ENCODE measurements at regions not wholly inside any gene's neighbourhood (a gene's known extent, or its start where the extent isn't known, plus 50 kb on each side); places are given as distances from the start of the nearest gene placed in this dataset.
"Not testable (repeated sequence)": the region's sequence is repeated elsewhere in the genome, so short reads cannot be mapped to it uniquely, and the experiment has no call there.

DNA sequence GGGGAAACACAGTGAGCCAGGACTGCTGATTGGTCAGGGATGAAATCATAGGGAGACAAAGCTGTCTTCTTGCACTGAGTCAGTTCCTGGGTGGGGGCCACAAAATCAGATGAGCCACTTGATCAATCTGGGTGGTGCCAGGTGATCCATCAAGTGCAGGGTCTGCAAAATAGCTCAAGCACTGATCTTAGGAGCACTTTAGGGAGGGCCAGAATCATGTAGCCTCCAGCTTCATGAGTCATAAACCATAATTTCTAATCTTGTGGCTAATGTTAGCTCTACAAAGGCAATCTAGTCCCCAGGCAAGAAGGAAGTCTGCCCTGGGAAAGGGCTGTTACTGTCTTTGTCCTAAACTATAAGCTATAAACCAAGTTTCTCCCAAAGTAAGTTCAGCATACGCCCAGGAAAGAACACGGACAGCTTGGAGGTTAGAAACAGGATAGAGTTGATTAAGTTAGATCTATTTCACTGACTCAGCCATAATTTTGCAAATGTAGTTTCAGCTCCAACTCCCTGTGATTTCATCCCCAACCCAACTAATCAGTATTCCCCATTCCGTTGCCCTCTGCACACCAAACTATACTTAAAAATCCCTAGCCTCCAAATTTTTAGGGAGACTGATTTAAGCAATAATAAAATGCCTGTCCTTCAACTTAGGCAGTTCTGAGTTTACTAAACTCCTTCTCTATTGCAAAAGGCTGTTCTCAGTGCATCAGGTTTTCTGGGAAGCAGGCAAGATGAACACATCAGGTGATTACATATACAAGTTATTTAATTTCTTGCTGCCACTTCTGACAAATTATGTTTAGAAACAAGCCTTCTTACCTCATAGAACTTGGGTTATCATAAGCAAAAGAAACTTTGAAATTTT is 226.9 kb upstream of the SPOPL start:
- no peak for DNase-seq

DNA sequence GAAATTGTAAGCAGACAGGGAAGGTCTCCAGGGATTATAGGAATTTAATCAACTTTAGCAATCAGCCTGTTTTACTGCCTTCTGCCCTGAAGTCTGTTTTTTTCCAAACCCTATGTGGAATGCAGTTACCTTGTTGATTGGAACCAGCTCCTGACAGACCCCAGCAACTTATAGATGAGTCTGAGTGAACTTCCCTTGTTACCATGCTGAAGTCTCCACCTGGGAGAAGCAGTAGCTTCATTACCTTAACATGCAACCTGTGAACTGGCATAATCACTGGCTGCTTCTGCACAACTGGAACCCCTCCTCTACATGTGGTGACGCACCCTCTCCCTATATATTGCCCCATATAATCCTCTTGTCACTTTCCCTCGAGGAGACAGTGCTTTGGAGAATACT is 226.3 kb upstream of the SPOPL start:
- no peak for DNase-seq

GRCh38 chr2:138275881-138276280 is 225.7 kb upstream of the SPOPL start:
- no peak for DNase-seq

DNA sequence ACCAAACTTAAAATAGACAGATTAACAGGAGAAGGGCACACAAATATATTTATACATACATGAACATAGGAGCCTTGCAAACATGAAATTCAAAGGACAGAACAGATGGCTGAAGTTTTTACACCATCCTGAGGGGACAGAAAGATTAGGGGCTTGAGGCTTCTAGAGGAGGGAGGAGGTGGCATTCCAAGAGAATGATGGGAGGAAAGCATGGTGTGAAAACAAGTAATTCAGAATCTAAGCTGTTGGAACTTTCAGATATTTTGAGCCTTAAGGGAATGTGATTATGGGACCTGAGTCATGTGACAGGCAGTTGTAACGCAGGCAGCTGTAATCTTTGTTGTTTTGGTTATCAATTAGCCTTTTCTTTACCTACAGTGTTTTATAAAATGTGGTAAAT is 225.2 kb upstream of the SPOPL start:
- DNase-seq, result no peak

GRCh38 chr2:138277062-138277461 is 224.5 kb upstream of the SPOPL start:
- DNase-seq, result no peak

DNA sequence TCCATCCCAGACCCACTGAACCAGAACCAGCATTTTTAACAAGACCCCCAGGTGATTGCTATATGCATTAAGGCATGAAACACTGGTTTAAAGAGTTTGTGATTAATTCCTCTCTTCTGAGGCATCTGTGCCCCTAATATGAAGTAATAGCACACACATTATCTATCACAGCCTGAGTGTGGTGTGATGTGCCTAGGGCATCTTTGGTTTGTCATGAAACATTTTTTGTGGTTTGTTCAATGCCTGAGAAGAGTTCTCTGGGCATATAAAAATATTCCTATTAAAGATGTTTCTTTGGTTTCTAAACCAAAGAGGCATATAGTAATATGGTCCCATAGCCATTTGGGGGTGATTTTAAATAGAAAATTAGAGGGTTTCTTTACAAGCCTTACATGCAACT is 221.7 kb upstream of the SPOPL start:
- no peak for DNase-seq

DNA sequence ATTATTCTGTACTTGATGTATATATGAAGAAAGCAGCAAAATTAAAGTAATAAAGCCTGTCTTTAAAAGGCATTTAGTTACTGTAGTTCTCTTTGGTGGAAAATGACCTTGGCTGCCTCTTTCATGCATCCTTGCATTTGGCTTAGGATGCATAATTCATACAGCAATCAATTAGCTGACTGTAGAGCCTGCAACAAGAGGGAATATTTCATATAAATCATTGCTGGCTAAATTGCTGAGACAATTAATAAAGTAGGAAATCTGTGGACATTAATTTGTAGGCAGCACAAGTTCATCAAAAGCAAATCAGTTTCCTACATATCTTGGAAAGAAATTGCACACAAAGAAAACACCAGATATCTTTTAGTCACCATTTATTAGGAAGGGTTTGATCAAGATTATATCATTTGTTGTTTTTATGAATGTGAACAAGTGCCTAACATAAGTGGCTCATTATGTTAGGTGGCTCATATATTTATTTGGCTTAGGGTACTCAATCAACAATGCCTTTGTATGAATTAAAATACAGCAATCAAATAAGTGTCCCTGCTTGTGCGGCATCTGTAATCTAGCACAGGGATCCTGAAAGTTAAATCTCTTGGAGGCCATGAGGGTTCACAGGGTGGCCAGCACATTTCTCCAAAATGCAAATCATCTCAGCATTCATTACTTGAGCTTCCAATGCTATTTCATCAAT is 220.4 kb upstream of the SPOPL start:
- DNase-seq, result no peak

- no peak for DNase-seq
Measured at GRCh38 chr2:138282014-138282672, 219.4 kb upstream of the SPOPL start.

DNA sequence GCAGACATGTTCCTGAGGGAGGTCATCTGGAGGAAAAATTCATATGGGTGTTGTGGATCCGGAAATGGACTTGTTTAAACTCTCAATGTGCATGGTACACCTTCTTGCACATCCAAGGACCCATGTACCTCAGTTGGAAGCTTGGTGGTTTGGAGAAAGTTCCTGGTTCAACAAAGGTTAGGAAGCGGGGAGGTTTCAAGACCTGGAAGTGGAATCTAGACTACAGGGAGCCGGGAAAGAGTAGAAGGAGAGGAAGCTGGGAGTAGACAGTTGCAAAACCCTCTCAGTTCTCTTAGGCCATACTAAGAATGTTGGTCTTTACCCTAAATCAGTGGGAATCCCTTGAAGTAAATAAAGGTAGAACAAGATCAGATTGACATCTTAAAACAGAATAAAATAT is 209.8 kb upstream of the SPOPL start:
- no peak for DNase-seq

DNA sequence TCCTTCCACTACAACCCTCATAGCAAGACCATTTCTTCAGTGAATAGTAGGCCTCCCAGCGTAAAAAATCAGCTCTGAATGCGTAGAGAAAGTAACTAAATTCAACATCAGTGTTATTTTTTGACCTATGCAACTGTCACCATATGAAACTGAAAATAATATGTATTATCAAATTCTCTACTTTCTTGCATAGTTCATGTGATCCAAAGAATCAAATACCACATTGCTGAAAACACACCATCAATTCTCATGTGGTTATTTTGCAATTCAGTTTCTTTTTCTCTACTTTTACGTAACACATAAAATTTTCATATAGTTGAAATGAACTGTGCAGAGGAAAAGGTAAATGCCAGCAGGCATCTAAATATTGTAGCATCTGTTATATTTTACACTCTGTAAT is 208.5 kb upstream of the SPOPL start:
- DNase-seq, result no peak

DNA sequence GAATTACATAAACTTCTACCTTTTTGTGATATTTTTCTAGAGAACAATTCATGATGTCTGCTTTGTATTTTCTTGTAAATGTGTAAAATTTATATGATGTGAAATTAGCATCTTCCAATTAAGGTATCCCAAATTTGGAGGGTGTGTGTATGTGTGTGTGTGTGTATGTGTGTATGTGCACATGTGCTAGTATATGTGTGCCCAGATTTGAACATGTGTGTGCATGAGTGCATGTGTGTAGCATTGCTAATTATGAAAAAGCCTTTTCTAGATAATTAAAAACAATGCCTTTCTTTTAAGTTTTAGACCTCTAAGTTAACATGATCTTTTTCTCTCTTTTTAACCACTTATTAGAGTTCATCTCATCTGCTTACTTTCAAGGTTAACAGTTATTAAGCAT is 208.0 kb upstream of the SPOPL start:
- DNase-seq, result no peak

DNA sequence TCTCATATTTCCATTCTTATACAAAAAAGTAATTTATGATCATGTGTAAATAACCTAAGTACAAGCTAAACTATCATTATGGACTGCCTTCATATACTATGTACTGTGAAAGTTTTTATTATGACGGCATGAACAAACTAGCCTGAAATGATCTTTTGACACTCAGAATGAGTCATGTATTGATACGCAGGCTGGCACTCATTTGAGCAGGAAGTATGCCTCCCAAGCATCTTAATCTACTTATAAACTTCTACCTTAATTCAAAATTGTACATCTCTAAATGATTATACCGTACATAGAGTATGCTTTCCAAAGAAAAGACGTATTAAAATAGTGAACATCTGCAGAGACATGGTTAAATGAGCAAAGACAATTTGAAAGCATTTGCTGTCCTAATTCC is 207.1 kb upstream of the SPOPL start:
- DNase-seq, result no peak

- no peak for DNase-seq
Measured at GRCh38 chr2:138296365-138296764, 205.2 kb upstream of the SPOPL start.

- no peak for DNase-seq
Measured at GRCh38 chr2:138298120-138298814, 203.3 kb upstream of the SPOPL start.

- DNase-seq, result no peak
Measured at GRCh38 chr2:138298900-138299299, 202.7 kb upstream of the SPOPL start.

DNA sequence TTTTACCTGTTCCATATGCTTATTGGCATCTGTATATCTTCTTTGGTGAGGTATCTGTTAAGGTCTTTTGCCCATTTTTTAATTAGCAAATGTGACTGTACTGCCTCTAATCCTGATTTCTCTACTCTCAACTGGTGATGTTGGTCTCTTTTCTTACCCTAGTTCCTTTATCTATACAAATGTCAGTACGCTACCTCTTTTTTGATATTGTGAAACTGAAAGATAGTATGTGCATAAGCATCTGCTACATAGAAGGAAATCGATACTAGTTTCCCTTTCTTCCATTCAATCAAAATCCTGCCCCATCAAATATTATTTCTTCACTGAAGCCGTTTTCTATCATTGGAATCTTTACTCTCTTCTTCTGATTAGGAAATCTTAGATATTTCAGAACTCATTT is 194.9 kb upstream of the SPOPL start:
- no peak for DNase-seq

DNA sequence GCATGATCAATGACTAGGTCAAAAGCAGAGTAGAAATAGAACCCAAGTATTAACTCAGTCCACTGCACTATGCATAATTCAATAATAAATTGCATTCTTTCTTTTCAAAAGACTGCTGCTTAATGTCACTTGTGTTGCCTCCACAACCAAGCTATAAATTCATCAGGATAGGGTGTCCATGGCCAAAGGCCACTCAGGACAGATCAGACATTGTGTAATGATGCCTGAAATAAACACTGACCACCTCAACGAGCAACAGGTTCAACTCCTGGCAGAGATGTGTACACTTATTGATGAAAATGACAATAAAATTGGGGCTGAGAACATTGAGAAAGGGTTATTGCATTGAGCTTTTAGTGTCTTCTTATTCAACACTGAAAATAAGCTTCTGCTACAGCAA is 194.5 kb upstream of the SPOPL start:
- DNase-seq, result no peak

GRCh38 chr2:138309760-138310159 is 191.8 kb upstream of the SPOPL start:
- no peak for DNase-seq

GRCh38 chr2:138312061-138312460 is 189.5 kb upstream of the SPOPL start:
- no peak for DNase-seq

DNA sequence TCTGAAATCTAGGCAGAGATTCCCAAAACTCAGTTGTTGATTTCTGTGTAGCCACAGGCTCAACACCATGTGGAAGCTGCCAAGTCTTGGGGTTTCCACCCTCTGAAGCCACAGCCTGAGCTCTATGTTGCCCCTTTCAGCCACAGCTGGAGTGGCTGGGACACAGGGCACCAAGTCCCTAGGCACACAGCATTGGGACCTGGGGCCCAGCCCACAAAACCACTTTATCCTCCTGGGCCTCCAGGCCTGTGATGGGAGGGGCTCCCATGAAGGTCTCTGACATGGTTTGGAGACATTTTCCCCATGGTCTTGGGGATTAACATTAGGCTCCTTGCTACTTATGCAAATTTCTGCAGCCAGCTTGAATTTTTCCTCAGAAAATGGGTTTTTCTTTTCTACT is 186.0 kb upstream of the SPOPL start:
- DNase-seq, result not testable (repeated sequence)

- no peak for DNase-seq
Measured at GRCh38 chr2:138319616-138320015, 182.0 kb upstream of the SPOPL start.

- DNase-seq, result no peak
Measured at GRCh38 chr2:138321458-138321857, 180.1 kb upstream of the SPOPL start.

DNA sequence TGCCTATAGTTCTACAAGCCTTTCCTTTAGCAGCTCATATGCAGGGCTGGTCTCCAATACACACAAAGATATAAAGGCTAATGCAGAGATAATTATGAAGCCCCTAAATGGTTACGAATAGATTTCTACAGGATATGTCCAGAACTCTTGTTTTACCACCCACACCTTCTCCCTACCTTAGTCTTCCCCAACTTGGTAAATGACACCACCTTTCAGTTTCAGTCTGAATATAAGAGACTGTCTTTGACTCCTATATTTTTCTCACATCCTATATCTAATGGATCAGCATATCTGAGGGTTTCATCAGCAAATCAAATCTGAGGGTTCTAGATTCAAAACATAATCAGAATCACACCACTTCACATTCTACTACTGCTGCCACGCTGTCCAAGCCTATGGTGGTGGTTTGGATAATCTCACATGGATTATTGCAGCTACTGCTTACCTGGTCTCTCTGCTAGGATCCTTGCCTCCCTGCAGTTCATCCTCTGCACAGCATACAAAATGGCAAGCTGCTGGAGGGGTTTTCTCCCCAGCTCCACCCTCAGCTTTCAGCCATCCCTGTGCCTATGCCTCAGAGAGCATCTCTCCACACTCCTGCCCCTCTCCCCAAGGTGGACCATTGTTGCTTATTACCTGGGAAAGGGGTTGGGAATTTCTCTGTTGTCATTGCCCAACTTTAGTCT is 178.0 kb upstream of the SPOPL start:
- no peak for DNase-seq

All from amniotic stem cell (primary cell).